IgD-negative memory B cell (primary cell): ENCODE measurements at regions not wholly inside any gene's neighbourhood (a gene's known extent, or its start where the extent isn't known, plus 50 kb on each side); places are given as distances from the start of the nearest gene placed in this dataset.

Experiments
- H3K27ac Mint-ChIP-seq, 3 donors: one replicate each; pipeline ENCODE4 v1.8.0; 2020 to 2022; ENCODE audit warnings: mild to moderate bottlenecking in 3 of 3, mixed read lengths in 3 of 3, moderate library complexity in 1 of 3
- H3K27me3 Mint-ChIP-seq: one replicate; pipeline ENCODE4 v1.8.0; 2021; ENCODE audit warnings: mixed read lengths
- H3K36me3 Mint-ChIP-seq: one replicate; pipeline ENCODE4 v1.8.0; 2020; ENCODE audit warnings: mild to moderate bottlenecking, mixed read lengths
- H3K4me1 Mint-ChIP-seq, 3 donors: one replicate each; pipeline ENCODE4 v1.8.0; 2020 to 2022; ENCODE audit warnings: mixed read lengths in 3 of 3, mild to moderate bottlenecking in 1 of 3
- H3K4me3 Mint-ChIP-seq, 4 donors: one replicate each; pipeline ENCODE4 v1.8.0; 2020 to 2022; ENCODE audit warnings: mild to moderate bottlenecking in 4 of 4, mixed read lengths in 4 of 4, moderate library complexity in 3 of 4
- H3K9me3 Mint-ChIP-seq, 3 donors: one replicate each; pipeline ENCODE4 v1.8.0; 2020 to 2021; ENCODE audit warnings: mixed read lengths in 3 of 3, mild to moderate bottlenecking in 1 of 3

DNA sequence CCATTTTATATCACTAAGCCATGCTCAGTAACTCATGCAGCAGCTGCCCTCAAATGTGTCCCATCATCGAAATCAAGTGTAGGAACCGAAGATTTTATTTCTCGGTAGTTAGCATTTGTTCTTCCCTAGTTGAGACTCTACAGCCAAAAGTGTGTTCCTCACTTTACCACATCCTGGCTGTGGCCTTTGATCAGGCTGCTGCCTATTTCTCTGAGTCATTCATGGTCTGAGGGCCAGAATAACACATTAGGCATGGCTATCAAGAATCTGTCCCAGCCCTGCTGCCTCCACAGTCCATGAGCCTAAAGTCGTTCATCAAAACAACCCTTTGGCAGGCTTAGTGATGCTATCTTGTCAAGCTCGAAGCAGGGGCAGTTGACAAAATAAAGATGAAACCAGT, 300.1 kb downstream of the TDRD15 start:
- Mint-ChIP-seq H3K4me1 (no peaks in the 10 kb centered on the region), H3K4me3 (no peak overlapping the region), H3K36me3 (no peaks in the 10 kb centered on the region), H3K27ac (no peak overlapping the region), H3K27me3 (no peaks in the 10 kb centered on the region), H3K9me3 (peaks cover 5 to 11% (median 9%) of the 10 kb centered on the region in 3 donors)

DNA sequence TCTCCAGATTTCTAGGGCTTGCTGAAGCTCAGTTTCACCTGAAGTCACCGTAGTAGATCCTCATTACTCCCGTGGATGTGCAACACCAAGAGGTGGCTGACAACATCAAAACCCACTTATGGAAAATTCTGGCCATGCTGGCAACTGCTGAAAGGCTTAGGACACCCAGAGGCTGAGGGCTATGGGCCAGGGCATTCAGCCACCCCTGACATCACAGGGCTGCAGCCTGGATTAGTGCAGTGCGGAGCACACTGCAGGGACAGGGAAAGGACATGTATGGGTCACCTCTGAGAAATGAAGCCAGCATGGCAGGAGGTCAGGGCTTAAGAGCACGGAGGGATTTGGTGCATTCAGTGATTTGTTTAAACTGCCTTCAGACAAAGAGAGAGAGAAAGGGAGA, 300.6 kb downstream of the TDRD15 start:
- H3K4me3 Mint-ChIP-seq, result no peak overlapping the region
- no peak overlapping the region for H3K27ac Mint-ChIP-seq
- peaks cover 5 to 11% (median 9%) of the 10 kb centered on the region in 3 donors for H3K9me3 Mint-ChIP-seq
- no peaks in the 10 kb centered on the region for H3K27me3 Mint-ChIP-seq
- H3K4me1 Mint-ChIP-seq, result no peaks in the 10 kb centered on the region
- no peaks in the 10 kb centered on the region for H3K36me3 Mint-ChIP-seq

DNA sequence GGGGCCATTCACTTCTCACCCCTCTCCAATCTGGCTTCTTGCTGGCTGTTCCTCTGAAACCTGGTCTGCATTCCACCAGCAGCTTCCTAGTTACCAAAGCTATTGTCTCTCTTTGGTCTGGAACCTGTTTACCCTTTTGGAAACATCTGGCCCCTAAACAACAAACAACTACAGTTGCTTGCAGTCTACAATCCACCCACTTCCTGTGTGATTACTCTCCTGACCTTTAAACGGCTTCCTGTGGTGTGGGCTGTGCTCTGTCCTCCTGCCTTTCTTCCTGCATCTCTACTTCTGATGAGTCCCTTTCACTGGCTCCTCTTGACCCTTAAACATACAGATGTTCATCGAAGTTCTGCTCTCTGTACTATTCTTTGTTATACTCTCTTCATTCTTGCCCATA, 303.8 kb downstream of the TDRD15 start:
- no peak overlapping the region for H3K4me3 Mint-ChIP-seq
- H3K4me1 Mint-ChIP-seq, result no peaks in the 10 kb centered on the region
- H3K27ac Mint-ChIP-seq, result no peak overlapping the region
- peaks cover 7 to 11% (median 9%) of the 10 kb centered on the region in 3 donors for H3K9me3 Mint-ChIP-seq
- H3K27me3 Mint-ChIP-seq, result no peaks in the 10 kb centered on the region
- no peaks in the 10 kb centered on the region for H3K36me3 Mint-ChIP-seq

DNA sequence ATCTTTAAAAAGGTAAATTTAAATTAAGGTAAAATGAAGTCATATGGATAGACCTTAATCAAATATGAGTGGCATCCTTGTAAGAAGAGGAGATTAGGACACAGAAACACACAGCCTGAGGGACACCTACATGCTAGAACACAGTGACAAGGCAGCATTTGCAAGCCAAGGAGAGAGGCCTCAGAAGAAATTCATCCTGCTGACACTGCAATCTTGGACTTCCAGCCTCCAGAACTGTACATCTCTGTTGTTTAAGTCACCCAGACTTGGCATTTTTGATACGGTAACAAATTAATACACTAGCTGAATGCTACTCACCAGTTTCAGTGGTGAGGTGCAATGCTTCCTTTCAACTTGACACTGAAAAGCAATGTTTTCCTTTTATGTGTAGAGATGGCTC, 305.0 kb downstream of the TDRD15 start:
- Mint-ChIP-seq H3K27ac (no peak overlapping the region), H3K4me3 (no peak overlapping the region), H3K4me1 (no peaks in the 10 kb centered on the region), H3K36me3 (no peaks in the 10 kb centered on the region), H3K27me3 (no peaks in the 10 kb centered on the region), H3K9me3 (peaks cover 3 to 12% (median 6%) of the 10 kb centered on the region in 3 donors)

DNA sequence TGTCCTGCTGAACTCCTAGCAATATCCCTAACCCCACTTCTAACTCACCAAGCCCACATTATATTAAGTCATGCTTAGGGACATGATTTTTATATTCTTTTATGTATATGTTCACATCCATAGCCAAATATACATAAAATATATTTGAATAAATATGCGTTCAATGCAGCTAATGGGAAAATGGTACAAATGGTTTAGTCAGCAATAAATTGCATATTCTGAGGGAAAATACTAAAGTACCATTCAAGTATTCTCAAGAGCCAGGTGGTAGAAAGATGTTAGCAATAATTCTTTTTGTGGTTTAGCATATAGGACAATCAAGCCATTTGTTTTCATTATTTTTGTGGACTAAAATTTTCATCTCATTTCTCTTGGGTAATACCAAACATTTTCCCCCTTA, 306.0 kb downstream of the TDRD15 start:
- Mint-ChIP-seq H3K4me1 (no peaks in the 10 kb centered on the region), H3K4me3 (no peak overlapping the region), H3K9me3 (peaks cover 3 to 16% (median 6%) of the 10 kb centered on the region in 3 donors), H3K36me3 (no peaks in the 10 kb centered on the region), H3K27ac (no peak overlapping the region), H3K27me3 (no peaks in the 10 kb centered on the region)

DNA sequence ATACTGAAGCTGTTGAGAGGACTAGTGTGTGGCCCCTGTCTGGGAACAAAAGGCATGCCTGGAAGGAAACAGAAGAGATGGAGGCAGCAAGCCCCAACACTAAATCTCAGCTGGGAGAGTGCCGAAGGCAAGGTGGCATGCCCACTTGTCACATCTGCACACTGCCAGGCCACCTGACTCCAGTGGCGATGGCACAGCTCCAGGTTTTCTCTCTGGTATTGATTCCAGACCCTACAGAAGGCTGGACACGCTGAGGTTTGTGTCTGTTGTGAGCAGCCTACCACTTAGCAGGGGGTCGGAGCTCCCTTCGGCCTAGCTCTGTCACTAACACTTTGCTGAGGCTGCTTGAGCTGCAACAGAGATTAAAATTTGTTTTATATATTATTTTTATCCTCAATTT, 307.3 kb downstream of the TDRD15 start:
- Mint-ChIP-seq H3K27ac (no peak overlapping the region), H3K9me3 (peaks cover 3 to 16% (median 6%) of the 10 kb centered on the region in 3 donors), H3K4me1 (no peaks in the 10 kb centered on the region), H3K36me3 (no peaks in the 10 kb centered on the region), H3K27me3 (no peaks in the 10 kb centered on the region), H3K4me3 (no peak overlapping the region)

DNA sequence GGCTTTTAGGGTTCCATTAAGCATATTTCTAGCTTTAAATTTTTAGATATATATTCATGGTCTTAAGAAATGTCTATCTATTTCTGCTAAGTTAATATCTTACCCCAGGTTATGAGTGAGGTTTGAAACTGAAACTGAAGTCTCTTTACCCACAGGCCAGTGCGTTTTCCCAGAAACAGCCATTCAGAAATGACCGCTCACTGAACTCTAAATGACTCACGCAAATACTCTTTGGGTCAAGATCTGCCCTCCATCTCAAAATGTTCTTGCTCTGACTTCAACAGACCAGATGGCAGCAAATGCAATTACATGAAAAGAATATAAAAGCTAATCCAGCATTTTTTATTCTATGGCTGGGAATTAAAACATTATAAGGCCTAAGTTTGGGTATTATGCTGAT, 315.2 kb downstream of the TDRD15 start:
- Mint-ChIP-seq H3K27ac (no peak overlapping the region), H3K4me3 (no peak overlapping the region), H3K9me3 (peaks cover 0 to 10% (median 4%) of the 10 kb centered on the region in 3 donors), H3K4me1 (no peaks in the 10 kb centered on the region), H3K36me3 (peaks cover 2% of the 10 kb centered on the region), H3K27me3 (no peaks in the 10 kb centered on the region)

DNA sequence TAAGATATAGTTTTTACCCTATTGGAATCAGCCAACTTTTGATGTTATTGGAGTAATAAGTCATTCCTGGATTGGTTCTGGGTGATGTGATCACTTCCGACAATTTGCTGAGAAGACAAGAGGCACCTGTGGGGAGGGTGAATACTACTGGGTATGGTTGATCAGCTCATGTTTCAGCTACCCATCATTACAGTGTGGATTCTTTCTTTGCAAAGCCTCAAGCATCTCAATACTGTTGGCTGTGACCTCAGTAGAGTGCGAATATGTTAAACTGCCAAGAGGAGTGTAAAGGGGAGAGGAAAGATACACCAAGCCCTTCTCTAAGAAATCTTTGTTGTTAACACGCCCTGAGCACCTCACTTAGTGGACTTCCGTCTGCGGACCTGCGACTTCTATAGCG, 317.7 kb downstream of the TDRD15 start:
- H3K27me3 Mint-ChIP-seq, result no peaks in the 10 kb centered on the region
- no peak overlapping the region for H3K27ac Mint-ChIP-seq
- no peaks in the 10 kb centered on the region for H3K4me1 Mint-ChIP-seq
- peaks cover 2% of the 10 kb centered on the region for H3K36me3 Mint-ChIP-seq
- H3K4me3 Mint-ChIP-seq, result no peak overlapping the region
- H3K9me3 Mint-ChIP-seq, result peaks cover 0 to 6% (median 4%) of the 10 kb centered on the region in 3 donors

DNA sequence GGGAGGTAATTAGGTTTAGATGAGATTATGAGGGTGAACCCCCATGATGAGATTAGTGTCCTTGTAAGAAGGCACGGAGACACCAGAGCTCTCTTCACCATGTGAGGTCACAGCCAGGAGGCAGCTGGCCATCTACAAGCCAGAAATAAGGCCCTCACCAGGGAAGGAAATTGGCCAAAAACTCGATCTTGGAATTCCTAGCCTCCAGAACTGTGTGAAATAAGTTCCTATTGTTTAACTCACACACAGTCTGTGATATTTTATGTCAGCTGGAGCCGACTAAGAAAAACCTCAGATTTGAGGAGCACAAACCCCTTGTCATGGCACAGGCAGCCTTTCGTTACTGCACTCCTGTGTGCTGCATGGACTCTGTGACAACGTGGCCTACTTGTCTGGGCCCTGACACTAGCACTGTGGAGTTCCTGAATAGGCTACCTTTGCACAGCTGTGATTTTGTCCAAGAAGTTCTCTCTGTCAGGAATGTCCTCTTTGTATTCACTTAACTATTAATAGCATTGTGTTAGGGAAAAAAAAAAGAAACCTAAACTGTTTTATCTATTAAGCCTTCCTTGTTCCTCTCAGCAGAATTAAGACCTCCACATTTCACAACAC, 319.8 kb downstream of the TDRD15 start:
- H3K27me3 Mint-ChIP-seq, result no peaks in the 10 kb centered on the region
- H3K4me1 Mint-ChIP-seq, result no peaks in the 10 kb centered on the region
- no peak overlapping the region for H3K4me3 Mint-ChIP-seq
- H3K9me3 Mint-ChIP-seq, result peaks cover 0 to 12% (median 1%) of the 10 kb centered on the region in 3 donors
- no peaks in the 10 kb centered on the region for H3K36me3 Mint-ChIP-seq
- H3K27ac Mint-ChIP-seq, result no peak overlapping the region

DNA sequence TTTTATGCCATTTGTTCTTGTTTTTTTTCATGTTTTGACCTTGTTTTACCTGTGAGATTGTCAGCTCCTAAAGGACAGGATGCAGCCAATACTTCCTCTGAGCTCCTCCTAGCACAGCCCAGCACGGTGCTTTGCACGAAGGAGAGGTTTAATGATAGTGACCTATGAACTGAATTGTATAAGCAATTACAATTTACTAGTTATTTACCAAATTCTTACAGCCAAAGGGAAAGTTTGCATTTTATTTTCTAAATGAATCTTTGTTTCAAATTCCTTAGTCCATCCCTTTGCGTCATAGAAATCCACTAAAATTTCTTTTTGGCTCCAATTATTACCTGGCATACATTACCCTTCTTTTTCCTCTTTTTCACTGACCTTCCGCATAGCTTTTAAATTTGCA, 326.1 kb downstream of the TDRD15 start:
- no peaks in the 10 kb centered on the region for H3K27me3 Mint-ChIP-seq
- no peaks in the 10 kb centered on the region for H3K4me1 Mint-ChIP-seq
- H3K4me3 Mint-ChIP-seq, result no peak overlapping the region

DNA sequence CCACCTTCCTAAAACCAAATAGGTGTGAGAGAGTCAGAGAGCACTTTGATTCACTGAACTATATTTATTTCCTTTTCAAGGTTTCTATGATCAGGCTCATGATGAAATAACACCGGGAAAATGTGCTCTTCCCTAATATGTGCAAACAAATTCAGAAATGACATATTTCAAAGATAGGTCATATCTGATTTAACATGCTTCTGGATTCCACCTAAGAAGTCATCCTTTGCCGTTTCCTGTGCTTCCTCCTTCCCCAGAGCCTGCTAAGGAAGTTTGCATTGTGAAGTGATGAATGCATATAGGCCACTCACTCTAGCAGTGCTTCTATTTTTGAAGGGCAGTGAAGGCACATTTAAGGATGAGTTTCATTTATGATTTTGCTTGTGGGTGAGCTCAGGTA, 327.6 kb downstream of the TDRD15 start:
- no peaks in the 10 kb centered on the region for H3K27me3 Mint-ChIP-seq
- H3K4me1 Mint-ChIP-seq, result no peaks in the 10 kb centered on the region
- H3K27ac Mint-ChIP-seq, result no peak overlapping the region
- H3K36me3 Mint-ChIP-seq, result no peaks in the 10 kb centered on the region
- H3K4me3 Mint-ChIP-seq, result no peak overlapping the region
- peaks cover 0 to 6% (median 1%) of the 10 kb centered on the region in 3 donors for H3K9me3 Mint-ChIP-seq

More for the DNA sequence above, 326.1 kb downstream of the TDRD15 start:
- peaks cover 0 to 6% (median 1%) of the 10 kb centered on the region in 3 donors for H3K9me3 Mint-ChIP-seq
- peak overlapping the region in 1 of 3 donors; percentile 17 for H3K27ac Mint-ChIP-seq
- H3K36me3 Mint-ChIP-seq, result no peaks in the 10 kb centered on the region

DNA sequence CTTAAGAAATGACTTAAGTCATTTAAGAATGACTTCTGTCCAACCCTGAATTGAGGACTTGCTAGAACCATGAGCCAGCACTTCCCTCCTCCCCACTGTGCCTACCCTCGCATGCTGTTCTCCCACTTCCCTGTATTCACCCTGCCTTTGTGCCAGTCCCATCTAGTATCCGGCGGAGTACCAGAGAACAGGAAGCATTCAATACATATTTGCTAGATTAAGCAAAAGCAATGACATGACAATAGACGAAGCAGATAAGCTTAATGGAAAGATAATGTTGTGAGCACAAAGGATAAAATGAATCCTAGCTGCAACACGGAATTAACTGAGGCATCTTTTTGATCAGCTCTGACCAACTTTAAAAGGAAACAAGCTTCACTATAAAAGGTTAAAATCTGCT, 328.5 kb downstream of the TDRD15 start:
- Mint-ChIP-seq H3K27ac (no peak overlapping the region), H3K4me3 (no peak overlapping the region), H3K9me3 (peaks cover 1 to 5% (median 2%) of the 10 kb centered on the region in 3 donors), H3K4me1 (no peaks in the 10 kb centered on the region), H3K27me3 (no peaks in the 10 kb centered on the region), H3K36me3 (no peaks in the 10 kb centered on the region)

DNA sequence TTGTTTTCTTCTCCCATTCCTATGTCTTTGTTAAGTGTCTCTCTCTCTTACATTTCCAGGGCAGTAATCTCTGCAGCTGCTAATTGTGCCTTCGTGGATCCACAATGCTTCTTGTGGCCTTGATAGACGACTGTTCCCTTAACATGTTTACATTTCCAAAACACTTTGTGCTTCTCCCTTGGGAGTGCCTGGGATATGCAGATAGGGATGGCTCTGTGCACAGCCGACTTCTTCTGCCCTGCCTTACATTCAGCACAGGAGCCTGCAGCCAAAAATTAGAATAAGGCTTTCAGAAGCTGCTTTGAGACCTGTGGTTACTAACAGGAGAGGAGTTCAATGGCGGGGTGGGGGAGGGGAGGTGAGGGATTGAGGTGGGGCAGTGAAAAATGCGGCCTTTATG, 328.9 kb downstream of the TDRD15 start:
- Mint-ChIP-seq H3K4me3 (no peak overlapping the region), H3K9me3 (peaks cover 1 to 4% (median 2%) of the 10 kb centered on the region in 3 donors), H3K27me3 (no peaks in the 10 kb centered on the region), H3K27ac (no peak overlapping the region), H3K4me1 (no peaks in the 10 kb centered on the region), H3K36me3 (no peaks in the 10 kb centered on the region)

DNA sequence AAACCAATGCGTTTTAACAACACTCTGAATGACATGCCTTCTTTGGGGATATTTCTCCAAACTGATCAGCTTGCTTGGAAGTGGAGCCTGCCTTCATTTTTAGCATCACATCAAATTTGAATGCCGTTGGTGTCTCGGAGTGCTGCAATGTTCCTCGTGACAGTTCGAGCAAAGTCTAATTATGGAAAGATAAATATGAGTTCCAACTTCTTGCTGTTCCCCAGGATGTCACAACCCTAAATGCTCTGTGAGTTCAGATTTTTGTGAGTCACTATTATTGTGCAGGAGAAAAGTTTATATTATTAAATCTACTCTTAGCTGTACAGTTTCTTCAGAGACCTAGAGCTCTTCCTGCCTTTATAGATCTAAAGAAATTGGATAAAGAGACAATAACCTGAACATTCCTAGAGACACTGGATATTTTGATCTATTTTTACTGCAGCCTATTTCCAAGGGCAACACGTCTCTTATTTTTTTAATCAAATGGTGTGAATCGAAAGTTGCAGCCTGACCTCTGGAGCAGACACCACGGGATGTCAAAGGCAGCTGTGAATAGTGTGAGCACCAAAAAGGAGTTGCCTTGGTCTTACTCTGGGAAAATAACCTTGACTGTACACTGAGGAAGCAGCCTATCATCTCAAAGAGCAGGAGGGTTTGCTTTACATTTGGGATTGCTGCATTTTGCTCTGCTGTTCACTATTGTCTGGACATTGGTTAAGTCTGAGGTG, 330.1 kb downstream of the TDRD15 start:
- no peaks in the 10 kb centered on the region for H3K36me3 Mint-ChIP-seq
- no peaks in the 10 kb centered on the region for H3K27me3 Mint-ChIP-seq
- H3K27ac Mint-ChIP-seq, result no peak overlapping the region
- H3K4me3 Mint-ChIP-seq, result no peak overlapping the region
- H3K9me3 Mint-ChIP-seq, result peaks cover 0 to 8% (median 1%) of the 10 kb centered on the region in 3 donors
- H3K4me1 Mint-ChIP-seq, result no peaks in the 10 kb centered on the region

DNA sequence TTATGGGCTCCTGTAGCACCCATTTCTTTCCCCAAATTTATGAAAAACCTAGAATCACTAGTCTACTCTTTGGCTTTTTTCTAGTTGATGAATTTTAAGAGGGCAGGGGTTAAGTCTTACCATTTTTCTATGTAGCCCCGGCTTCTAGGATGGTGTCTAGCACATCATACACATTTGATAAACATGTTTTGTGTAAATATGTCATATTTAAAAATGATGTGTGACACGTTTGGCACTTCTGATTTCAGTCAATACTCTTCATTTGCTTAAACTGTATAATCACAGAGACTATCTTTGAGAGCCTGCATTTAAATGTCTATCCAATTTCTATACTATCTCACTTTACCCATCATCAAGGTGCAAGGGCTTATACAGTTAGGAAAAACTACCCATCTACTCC, 331.1 kb downstream of the TDRD15 start:
- no peak overlapping the region for H3K27ac Mint-ChIP-seq
- H3K36me3 Mint-ChIP-seq, result no peaks in the 10 kb centered on the region
- no peaks in the 10 kb centered on the region for H3K4me1 Mint-ChIP-seq
- no peaks in the 10 kb centered on the region for H3K27me3 Mint-ChIP-seq
- peaks cover 0 to 10% (median 1%) of the 10 kb centered on the region in 3 donors for H3K9me3 Mint-ChIP-seq
- H3K4me3 Mint-ChIP-seq, result no peak overlapping the region

DNA sequence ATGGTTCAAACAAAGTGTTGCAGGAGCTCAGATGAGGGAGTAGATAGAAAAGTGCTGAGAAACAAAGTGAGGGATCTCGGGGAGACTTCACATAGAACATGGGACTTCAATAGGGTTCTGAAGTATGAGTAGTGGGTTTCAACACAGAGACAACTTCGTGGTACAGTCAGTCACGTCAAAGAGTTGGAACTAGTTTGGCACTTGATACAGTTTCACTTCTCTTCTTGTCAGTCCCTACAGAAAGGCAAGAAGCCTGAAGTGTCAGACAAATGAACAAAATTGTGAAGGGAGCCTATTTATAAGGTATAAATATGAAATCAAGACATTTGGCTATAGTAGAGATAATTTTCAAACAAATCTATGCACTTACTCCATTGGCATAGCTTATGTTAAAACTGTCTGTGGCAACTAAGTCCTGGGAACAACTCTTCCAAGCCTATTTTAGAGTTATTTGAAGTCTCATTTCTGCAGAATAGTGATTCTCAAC, 338.0 kb downstream of the TDRD15 start:
- no peaks in the 10 kb centered on the region for H3K4me1 Mint-ChIP-seq
- H3K9me3 Mint-ChIP-seq, result peaks cover 2 to 11% (median 4%) of the 10 kb centered on the region in 3 donors
- H3K27me3 Mint-ChIP-seq, result no peaks in the 10 kb centered on the region
- no peaks in the 10 kb centered on the region for H3K36me3 Mint-ChIP-seq
- H3K27ac Mint-ChIP-seq, result no peak overlapping the region
- H3K4me3 Mint-ChIP-seq, result no peak overlapping the region
